ENCODE measurements at regions not wholly inside any gene's neighbourhood (a gene's known extent, or its start where the extent isn't known, plus 50 kb on each side); places are given as distances from the start of the nearest gene placed in this dataset.

- TF ChIP-seq CTCF (conservative IDR thresholded peaks at IDR 0.05; ENCODE audit: low read length): no peak
- TF ChIP-seq EZH2phosphoT487 (IDR thresholded peaks at IDR 0.05; ENCODE audit: borderline replicate concordance, low read depth, low read length): no peak
Observed at GRCh38 chr4:156516698-156517097, 454.9 kb downstream of the PDGFC start.

Measured in OCI-LY7 (cell line).